ENCODE measurements at regions not wholly inside any gene's neighbourhood (a gene's known extent, or its start where the extent isn't known, plus 50 kb on each side); places are given as distances from the start of the nearest gene placed in this dataset.

DNA sequence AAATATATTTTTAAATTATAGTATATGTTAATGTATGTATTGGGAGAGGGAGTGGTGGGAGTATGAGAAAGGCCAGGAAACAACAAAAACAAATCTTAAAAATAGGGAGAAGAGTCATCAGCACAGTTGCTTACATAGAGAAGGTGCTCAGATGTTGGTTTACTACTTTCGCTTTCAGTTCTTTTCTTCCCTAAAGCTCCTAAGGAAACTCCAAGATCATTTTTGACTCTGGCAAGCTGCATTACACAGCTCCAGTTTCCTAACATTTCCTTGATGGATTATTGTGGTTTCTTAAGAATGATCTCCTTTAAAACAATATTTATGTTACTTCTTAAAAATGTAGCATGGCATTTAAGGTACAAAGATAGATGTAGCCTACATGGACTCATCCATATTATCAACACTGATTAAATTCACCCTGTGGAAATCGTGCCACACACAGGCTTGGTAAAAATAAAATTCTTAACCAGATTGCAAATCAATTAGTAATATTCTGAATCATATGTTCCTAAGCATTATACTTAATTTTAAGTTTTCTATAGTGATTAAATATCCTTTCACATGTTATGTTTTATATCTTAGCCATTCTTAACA is 118.0 kb upstream of the MAN1A1 start:
- Mint-ChIP-seq H3K27ac (no peak overlapping the region), H3K9me3 (no peaks in the 10 kb centered on the region), H3K27me3 (ENCODE audit: low read depth) (no peaks in the 10 kb centered on the region), H3K4me1 (peaks cover 12% of the 10 kb centered on the region), H3K4me3 (no peak overlapping the region), H3K36me3 (no peaks in the 10 kb centered on the region)
- ChIA-PET POLR2A (no interaction called here), CTCF (no interaction called here)
- ATAC-seq (no peak), DNase-seq (ENCODE audit: low spot score) (no peak)
- TF ChIP-seq, protein P1, sequence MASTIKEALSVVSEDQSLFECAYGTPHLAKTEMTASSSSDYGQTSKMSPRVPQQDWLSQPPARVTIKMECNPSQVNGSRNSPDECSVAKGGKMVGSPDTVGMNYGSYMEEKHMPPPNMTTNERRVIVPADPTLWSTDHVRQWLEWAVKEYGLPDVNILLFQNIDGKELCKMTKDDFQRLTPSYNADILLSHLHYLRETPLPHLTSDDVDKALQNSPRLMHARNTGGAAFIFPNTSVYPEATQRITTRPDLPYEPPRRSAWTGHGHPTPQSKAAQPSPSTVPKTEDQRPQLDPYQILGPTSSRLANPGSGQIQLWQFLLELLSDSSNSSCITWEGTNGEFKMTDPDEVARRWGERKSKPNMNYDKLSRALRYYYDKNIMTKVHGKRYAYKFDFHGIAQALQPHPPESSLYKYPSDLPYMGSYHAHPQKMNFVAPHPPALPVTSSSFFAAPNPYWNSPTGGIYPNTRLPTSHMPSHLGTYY (CRISPR knock-in tag; IDR thresholded peaks at IDR 0.05), result no peak

DNA sequence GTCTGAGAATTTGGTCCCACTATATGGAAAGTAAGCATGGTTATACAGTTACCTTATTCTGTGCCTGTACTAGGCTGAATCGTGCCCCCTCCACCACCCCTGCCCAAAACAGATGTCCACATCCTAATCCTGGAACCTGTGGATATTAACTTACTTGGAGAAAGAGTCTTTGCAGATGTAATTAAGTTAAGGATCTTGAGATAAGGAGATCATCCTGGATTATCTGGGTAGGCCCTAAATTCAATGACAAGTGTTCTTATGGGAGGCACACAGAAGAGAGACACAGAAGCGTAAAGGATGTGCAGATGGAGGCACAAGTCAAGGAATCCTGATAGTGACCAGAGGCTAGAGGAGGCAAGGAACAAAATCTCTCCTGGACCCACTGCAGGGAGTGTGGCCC is 116.7 kb upstream of the MAN1A1 start:
- H3K36me3 Mint-ChIP-seq, result 0 out of 2 replicates have a peak, but pooled peaks cover 1% of the 10 kb centered on the region
- H3K4me3 Mint-ChIP-seq, result no peak overlapping the region
- ATAC-seq (no peak), DNase-seq (ENCODE audit: low spot score) (no peak)
- ChIA-PET CTCF (no interaction called here), POLR2A (no interaction called here)
- H3K27ac Mint-ChIP-seq, result no peak overlapping the region
- peaks cover 10% of the 10 kb centered on the region for H3K4me1 Mint-ChIP-seq
- H3K27me3 Mint-ChIP-seq (ENCODE audit: low read depth), result no peaks in the 10 kb centered on the region
- no peak for TF ChIP-seq GTF2I (CRISPR knock-in tag; conservative IDR thresholded peaks at IDR 0.05)
- TF ChIP-seq NFYB (CRISPR knock-in tag; conservative IDR thresholded peaks at IDR 0.05; ENCODE audit: low read depth), result no peak
- TF ChIP-seq ZNF317 (CRISPR knock-in tag; IDR thresholded peaks at IDR 0.05; ENCODE audit: borderline replicate concordance, low read depth), result no peak
- no peak for TF ChIP-seq IRF2 (CRISPR knock-in tag; IDR thresholded peaks at IDR 0.05; ENCODE audit: borderline replicate concordance, low read depth)
- TF ChIP-seq, protein P2, sequence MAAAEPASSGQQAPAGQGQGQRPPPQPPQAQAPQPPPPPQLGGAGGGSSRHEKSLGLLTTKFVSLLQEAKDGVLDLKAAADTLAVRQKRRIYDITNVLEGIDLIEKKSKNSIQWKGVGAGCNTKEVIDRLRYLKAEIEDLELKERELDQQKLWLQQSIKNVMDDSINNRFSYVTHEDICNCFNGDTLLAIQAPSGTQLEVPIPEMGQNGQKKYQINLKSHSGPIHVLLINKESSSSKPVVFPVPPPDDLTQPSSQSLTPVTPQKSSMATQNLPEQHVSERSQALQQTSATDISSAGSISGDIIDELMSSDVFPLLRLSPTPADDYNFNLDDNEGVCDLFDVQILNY (CRISPR knock-in tag; IDR thresholded peaks at IDR 0.05), result no peak
- TF ChIP-seq ZNF671 (CRISPR knock-in tag; IDR thresholded peaks at IDR 0.05), result no peak
- peaks cover 2% of the 10 kb centered on the region for H3K9me3 Mint-ChIP-seq

DNA sequence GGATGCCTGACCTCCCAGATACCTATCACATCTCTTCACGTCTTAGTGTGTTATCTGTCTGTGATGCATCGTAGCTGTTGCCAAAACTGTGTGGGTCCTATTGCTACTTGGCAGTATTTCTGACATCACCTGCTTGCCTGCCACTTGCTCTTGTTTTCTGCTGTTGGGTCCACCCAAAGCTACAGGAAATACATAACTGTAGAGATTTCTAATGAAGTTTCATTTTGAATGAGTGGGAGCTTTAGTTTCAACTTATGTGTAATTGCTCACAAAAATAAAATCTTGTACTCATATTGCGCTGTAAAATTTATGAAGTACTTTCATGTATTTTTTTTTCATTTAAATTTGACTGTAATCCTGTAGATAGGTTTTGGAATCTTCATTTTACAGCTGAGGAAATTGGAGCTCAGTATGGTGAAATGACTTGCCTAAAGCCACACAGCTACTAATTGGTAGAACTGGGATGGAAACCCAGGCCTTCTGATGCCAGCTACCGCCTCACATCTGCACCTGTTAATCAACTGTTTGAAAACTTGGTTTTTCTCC is 113.6 kb upstream of the MAN1A1 start:
- Mint-ChIP-seq H3K9me3 (peaks cover 15% of the 10 kb centered on the region), H3K4me3 (no peak overlapping the region), H3K36me3 (0 out of 2 replicates have a peak, but pooled peaks cover 2% of the 10 kb centered on the region), H3K27me3 (ENCODE audit: low read depth) (no peaks in the 10 kb centered on the region), H3K27ac (no peak overlapping the region), H3K4me1 (no peaks in the 10 kb centered on the region)
- DNase-seq (ENCODE audit: low spot score) (no peak), ATAC-seq (no peak)
- ChIA-PET POLR2A (no interaction called here), CTCF (no interaction called here)
- TF ChIP-seq, protein P3, sequence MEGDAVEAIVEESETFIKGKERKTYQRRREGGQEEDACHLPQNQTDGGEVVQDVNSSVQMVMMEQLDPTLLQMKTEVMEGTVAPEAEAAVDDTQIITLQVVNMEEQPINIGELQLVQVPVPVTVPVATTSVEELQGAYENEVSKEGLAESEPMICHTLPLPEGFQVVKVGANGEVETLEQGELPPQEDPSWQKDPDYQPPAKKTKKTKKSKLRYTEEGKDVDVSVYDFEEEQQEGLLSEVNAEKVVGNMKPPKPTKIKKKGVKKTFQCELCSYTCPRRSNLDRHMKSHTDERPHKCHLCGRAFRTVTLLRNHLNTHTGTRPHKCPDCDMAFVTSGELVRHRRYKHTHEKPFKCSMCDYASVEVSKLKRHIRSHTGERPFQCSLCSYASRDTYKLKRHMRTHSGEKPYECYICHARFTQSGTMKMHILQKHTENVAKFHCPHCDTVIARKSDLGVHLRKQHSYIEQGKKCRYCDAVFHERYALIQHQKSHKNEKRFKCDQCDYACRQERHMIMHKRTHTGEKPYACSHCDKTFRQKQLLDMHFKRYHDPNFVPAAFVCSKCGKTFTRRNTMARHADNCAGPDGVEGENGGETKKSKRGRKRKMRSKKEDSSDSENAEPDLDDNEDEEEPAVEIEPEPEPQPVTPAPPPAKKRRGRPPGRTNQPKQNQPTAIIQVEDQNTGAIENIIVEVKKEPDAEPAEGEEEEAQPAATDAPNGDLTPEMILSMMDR (IDR thresholded peaks at IDR 0.05), result no peak
- TF ChIP-seq, protein P4, sequence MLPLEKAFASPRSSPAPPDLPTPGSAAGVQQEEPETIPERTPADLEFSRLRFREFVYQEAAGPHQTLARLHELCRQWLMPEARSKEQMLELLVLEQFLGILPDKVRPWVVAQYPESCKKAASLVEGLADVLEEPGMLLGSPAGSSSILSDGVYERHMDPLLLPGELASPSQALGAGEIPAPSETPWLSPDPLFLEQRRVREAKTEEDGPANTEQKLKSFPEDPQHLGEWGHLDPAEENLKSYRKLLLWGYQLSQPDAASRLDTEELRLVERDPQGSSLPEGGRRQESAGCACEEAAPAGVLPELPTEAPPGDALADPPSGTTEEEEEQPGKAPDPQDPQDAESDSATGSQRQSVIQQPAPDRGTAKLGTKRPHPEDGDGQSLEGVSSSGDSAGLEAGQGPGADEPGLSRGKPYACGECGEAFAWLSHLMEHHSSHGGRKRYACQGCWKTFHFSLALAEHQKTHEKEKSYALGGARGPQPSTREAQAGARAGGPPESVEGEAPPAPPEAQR (CRISPR knock-in tag; IDR thresholded peaks at IDR 0.05), result no peak
- TF ChIP-seq ZNF396 (CRISPR knock-in tag; IDR thresholded peaks at IDR 0.05; ENCODE audit: borderline replicate concordance) (no peak), ZBTB21 (CRISPR knock-in tag; IDR thresholded peaks at IDR 0.05; ENCODE audit: borderline replicate concordance) (no peak)
- TF ChIP-seq, protein P5, sequence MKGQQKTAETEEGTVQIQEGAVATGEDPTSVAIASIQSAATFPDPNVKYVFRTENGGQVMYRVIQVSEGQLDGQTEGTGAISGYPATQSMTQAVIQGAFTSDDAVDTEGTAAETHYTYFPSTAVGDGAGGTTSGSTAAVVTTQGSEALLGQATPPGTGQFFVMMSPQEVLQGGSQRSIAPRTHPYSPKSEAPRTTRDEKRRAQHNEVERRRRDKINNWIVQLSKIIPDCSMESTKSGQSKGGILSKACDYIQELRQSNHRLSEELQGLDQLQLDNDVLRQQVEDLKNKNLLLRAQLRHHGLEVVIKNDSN (CRISPR knock-in tag; IDR thresholded peaks at IDR 0.05), result no peak
- TF ChIP-seq, protein P6, sequence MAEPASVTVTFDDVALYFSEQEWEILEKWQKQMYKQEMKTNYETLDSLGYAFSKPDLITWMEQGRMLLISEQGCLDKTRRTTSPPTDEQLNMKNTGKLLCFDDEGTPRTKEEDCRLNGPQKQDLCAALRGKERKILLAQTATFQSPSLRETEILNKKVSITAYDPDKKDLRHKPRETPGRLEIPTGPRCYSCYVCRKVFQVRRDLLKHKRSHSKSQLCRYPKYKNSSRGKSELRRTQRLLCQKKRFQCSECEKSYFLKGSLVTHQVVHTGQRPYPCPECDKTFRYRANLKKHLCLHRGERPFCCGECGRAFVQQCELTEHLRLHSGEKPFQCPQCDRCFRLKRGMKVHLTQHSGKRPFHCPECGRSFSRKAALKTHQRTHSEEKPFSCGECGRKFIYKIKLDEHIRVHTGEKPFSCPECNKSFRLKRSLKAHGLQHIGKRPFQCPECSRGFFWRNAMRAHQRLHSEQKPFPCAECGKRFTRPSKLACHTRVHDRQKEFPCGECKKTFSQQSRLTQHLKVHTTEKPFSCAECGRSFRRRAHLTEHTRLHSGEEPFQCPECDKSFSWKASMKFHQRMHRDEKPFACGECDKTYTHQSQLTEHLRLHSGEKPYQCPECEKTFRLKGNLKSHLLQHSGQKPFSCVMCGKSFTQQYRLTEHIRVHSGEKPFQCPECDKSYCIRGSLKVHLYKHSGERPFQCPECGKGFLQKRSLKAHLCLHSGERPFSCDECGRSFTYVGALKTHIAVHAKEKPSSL (CRISPR knock-in tag; conservative IDR thresholded peaks at IDR 0.05), result no peak
- TF ChIP-seq, protein P7, sequence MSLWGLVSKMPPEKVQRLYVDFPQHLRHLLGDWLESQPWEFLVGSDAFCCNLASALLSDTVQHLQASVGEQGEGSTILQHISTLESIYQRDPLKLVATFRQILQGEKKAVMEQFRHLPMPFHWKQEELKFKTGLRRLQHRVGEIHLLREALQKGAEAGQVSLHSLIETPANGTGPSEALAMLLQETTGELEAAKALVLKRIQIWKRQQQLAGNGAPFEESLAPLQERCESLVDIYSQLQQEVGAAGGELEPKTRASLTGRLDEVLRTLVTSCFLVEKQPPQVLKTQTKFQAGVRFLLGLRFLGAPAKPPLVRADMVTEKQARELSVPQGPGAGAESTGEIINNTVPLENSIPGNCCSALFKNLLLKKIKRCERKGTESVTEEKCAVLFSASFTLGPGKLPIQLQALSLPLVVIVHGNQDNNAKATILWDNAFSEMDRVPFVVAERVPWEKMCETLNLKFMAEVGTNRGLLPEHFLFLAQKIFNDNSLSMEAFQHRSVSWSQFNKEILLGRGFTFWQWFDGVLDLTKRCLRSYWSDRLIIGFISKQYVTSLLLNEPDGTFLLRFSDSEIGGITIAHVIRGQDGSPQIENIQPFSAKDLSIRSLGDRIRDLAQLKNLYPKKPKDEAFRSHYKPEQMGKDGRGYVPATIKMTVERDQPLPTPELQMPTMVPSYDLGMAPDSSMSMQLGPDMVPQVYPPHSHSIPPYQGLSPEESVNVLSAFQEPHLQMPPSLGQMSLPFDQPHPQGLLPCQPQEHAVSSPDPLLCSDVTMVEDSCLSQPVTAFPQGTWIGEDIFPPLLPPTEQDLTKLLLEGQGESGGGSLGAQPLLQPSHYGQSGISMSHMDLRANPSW (CRISPR knock-in tag; conservative IDR thresholded peaks at IDR 0.05; ENCODE audit: low read depth), result no peak
- TF ChIP-seq, protein P2 (CRISPR knock-in tag; IDR thresholded peaks at IDR 0.05), result no peak
- TF ChIP-seq, protein P8, sequence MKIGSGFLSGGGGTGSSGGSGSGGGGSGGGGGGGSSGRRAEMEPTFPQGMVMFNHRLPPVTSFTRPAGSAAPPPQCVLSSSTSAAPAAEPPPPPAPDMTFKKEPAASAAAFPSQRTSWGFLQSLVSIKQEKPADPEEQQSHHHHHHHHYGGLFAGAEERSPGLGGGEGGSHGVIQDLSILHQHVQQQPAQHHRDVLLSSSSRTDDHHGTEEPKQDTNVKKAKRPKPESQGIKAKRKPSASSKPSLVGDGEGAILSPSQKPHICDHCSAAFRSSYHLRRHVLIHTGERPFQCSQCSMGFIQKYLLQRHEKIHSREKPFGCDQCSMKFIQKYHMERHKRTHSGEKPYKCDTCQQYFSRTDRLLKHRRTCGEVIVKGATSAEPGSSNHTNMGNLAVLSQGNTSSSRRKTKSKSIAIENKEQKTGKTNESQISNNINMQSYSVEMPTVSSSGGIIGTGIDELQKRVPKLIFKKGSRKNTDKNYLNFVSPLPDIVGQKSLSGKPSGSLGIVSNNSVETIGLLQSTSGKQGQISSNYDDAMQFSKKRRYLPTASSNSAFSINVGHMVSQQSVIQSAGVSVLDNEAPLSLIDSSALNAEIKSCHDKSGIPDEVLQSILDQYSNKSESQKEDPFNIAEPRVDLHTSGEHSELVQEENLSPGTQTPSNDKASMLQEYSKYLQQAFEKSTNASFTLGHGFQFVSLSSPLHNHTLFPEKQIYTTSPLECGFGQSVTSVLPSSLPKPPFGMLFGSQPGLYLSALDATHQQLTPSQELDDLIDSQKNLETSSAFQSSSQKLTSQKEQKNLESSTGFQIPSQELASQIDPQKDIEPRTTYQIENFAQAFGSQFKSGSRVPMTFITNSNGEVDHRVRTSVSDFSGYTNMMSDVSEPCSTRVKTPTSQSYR (CRISPR knock-in tag; IDR thresholded peaks at IDR 0.05), result no peak
